Cardiac muscle cell (in vitro differentiated cells and primary cell): ENCODE measurements at regions not wholly inside any gene's neighbourhood (a gene's known extent, or its start where the extent isn't known, plus 50 kb on each side); places are given as distances from the start of the nearest gene placed in this dataset.
A peak's percentile ranks its signal among the peaks of the same experiment; 100 is the strongest.

ENCODE experiments used
- DNase-seq, 2 donors: peaks; one replicate each; pipeline versions ENCODE4 v3.0.0 to v3.0.0-alpha.2; 2010 to 2017; ENCODE audit warnings: low read depth in 1 of 2, low spot score in 1 of 2
- H3K27ac ChIP-seq: fragments of 200-600 bp; sonication (generic); 2 replicates; pipeline ENCODE4 v1.5.1; 2016
- H3K27me3 ChIP-seq: fragments of 200-600 bp; sonication (generic); 2 replicates; pipeline ENCODE4 v1.6.0; 2016; ENCODE audit warnings: control low read depth
- H3K36me3 ChIP-seq: fragments of 200-600 bp; sonication (generic); 2 replicates; pipeline ENCODE4 v1.5.1; 2016; ENCODE audit warnings: control low read depth
- H3K4me1 ChIP-seq: fragments of 200-600 bp; sonication (generic); 2 replicates; pipeline ENCODE4 v1.8.1; 2017; ENCODE audit warnings: low read depth, mild to moderate bottlenecking, mixed run types
- H3K4me3 ChIP-seq: fragments of 200-600 bp; sonication (generic); 2 replicates; pipeline ENCODE4 v1.5.1; 2016; ENCODE audit warnings: mild to moderate bottlenecking
- H3K9me3 ChIP-seq: fragments of 200-600 bp; sonication (generic); 2 replicates; pipeline ENCODE4 v1.5.1; 2017; ENCODE audit warnings: low read depth, mild to moderate bottlenecking, control low read depth
- TF ChIP-seq, protein P1 (sequence below): IDR thresholded peaks from 2 replicates; pipeline ENCODE4 v1.5.1; 2012; ENCODE audit warnings: low read depth, mild to moderate bottlenecking, low read length

DNA sequence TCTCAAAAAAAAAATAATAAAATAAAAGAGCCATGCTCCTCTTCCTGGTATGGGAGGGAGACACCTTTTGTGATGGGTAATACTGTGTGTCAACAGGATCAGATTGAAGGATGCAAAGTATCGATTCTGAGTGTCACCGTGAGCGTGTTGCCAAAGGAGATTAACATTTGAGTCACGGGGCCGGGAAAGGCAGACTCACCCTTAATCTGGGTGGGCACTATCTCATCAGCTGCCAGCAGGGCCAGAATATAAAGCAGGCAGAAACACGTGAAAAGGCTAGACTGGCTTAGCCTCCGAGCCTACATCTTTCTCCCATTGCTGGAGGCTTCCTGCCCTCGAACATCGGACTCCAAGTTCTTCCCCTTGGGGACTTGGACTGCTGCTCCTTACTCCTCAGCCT, 95.4 kb downstream of the SHOX start:
- no peak for DNase-seq
- H3K27me3 ChIP-seq, result no peaks in the 10 kb centered on the region
- H3K27ac ChIP-seq, result no peak overlapping the region
- no peaks in the 10 kb centered on the region for H3K9me3 ChIP-seq
- TF ChIP-seq, protein P1, sequence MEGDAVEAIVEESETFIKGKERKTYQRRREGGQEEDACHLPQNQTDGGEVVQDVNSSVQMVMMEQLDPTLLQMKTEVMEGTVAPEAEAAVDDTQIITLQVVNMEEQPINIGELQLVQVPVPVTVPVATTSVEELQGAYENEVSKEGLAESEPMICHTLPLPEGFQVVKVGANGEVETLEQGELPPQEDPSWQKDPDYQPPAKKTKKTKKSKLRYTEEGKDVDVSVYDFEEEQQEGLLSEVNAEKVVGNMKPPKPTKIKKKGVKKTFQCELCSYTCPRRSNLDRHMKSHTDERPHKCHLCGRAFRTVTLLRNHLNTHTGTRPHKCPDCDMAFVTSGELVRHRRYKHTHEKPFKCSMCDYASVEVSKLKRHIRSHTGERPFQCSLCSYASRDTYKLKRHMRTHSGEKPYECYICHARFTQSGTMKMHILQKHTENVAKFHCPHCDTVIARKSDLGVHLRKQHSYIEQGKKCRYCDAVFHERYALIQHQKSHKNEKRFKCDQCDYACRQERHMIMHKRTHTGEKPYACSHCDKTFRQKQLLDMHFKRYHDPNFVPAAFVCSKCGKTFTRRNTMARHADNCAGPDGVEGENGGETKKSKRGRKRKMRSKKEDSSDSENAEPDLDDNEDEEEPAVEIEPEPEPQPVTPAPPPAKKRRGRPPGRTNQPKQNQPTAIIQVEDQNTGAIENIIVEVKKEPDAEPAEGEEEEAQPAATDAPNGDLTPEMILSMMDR, result no peak
- no peak overlapping the region for H3K4me3 ChIP-seq
- no peaks in the 10 kb centered on the region for H3K36me3 ChIP-seq
- no peaks in the 10 kb centered on the region for H3K4me1 ChIP-seq

DNA sequence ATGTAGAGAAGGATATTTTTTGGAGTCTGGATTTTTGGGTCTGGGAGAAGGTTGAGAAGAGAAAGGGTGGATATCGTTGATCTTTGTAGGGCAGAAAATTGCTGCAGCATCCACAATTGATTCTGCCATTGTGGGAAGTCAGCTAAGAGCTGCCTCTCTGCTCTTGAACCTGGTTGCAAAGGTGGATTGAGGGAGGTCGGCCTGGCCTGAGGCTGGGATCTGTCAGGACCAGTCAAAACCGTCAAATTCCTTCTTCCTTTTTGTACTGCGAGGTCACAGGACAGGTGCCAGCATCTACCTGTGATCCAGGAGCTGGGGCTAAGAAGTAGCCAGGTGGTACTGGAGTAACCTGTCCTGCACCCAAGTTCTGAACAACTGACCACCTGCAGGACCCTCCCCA, 93.7 kb downstream of the SHOX start:
- Histone ChIP-seq H3K9me3 (no peaks in the 10 kb centered on the region), H3K27ac (no peak overlapping the region), H3K27me3 (no peaks in the 10 kb centered on the region), H3K36me3 (no peaks in the 10 kb centered on the region), H3K4me3 (no peak overlapping the region), H3K4me1 (no peaks in the 10 kb centered on the region)
- DNase-seq, result peak in 1 of 2 donors; percentile 12
- TF ChIP-seq, protein P1, result no peak

DNA sequence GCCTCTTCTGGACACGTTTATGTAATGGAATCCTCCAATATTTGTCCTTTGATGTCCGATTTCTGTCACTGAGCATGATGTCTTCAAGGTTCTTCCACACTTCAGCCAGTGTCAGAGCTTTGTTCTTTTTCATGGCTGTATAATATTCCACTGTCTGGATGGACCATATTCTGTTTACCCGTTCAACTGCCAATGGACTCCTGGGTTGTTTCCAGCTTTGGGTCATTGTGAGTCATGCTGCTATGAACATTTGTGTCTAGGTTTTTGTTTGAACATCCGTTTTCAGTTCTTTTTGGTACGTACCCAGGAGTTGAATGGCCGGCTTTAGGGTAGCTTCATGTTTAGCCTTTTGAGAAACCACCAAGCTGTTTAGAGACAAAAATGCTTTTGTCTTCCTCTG, 93.2 kb downstream of the SHOX start:
- Histone ChIP-seq H3K9me3 (no peaks in the 10 kb centered on the region), H3K4me3 (no peak overlapping the region), H3K27ac (no peak overlapping the region), H3K36me3 (no peaks in the 10 kb centered on the region), H3K27me3 (no peaks in the 10 kb centered on the region), H3K4me1 (no peaks in the 10 kb centered on the region)
- DNase-seq, result peak in 1 of 2 donors; percentile 1
- TF ChIP-seq, protein P1, result no peak

DNA sequence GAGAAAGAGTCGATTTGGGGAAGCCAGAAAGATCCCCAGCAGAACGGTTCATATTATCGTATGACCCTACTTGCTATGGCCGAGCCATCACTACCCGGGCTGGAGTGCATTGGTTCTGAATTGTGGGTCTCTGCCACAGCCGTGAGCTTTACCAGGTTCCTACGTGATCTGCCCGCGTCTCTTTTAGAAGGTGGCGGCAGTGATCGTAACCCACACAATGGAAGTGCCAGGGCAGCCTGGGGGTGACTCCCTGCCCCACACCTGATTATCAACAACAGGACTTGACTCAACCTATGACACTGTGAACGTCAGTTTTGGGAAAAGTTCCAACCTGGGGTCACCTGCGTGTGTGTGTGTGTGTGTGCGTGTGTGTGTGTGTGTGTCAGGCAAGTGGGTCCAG, 90.8 kb downstream of the SHOX start:
- TF ChIP-seq, protein P1, result no peak
- no peaks in the 10 kb centered on the region for H3K36me3 ChIP-seq
- H3K4me1 ChIP-seq, result no peaks in the 10 kb centered on the region
- no peak overlapping the region for H3K27ac ChIP-seq
- no peaks in the 10 kb centered on the region for H3K9me3 ChIP-seq
- no peak for DNase-seq
- H3K27me3 ChIP-seq, result no peaks in the 10 kb centered on the region
- no peak overlapping the region for H3K4me3 ChIP-seq

DNA sequence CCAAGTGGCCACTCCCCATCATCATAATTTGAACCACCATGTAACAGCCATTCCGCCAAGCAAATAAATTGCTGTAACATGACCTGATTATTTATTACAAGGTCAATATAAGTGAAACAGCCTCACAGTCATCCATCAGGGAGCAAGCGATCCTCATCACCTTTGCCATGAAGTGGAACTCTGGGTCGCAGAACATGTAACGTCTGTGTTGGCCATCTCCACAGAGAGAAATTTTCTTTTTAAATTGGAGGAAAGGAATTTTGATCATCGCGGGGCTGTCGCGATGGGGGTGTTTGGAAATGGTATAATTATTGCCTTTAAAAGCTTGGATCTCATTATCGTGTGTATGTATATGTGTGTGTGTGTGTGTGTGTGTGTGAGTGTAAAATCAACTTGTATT, 90.2 kb downstream of the SHOX start:
- TF ChIP-seq, protein P1, result no peak
- H3K36me3 ChIP-seq, result no peaks in the 10 kb centered on the region
- H3K9me3 ChIP-seq, result no peaks in the 10 kb centered on the region
- no peak overlapping the region for H3K27ac ChIP-seq
- no peak for DNase-seq
- H3K4me1 ChIP-seq, result no peaks in the 10 kb centered on the region
- H3K27me3 ChIP-seq, result no peaks in the 10 kb centered on the region
- H3K4me3 ChIP-seq, result no peak overlapping the region

DNA sequence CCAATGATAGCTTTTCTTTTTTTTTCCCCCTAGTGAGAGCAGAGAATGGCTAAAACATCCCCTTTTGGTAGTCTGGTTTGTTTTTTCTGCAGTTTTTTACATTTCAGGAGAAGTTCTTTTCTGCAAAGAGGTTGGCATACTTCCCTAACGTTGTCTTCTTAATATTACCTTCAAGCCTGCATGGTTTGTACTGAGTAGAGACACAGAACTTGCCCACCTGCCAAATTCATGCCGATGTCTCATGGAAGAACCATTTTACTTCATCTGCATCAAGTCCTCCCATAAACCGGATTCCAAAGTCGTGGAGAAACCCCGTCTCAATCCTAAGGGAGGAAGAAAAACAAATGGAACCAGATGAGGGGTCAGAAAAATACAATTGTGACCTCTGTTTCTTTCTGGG, 89.7 kb downstream of the SHOX start:
- no peaks in the 10 kb centered on the region for H3K27me3 ChIP-seq
- no peak for DNase-seq
- H3K9me3 ChIP-seq, result no peaks in the 10 kb centered on the region
- no peak overlapping the region for H3K27ac ChIP-seq
- no peak overlapping the region for H3K4me3 ChIP-seq
- TF ChIP-seq, protein P1, result no peak
- no peaks in the 10 kb centered on the region for H3K36me3 ChIP-seq
- H3K4me1 ChIP-seq, result no peaks in the 10 kb centered on the region
